ENCODE measurements at regions not wholly inside any gene's neighbourhood (a gene's known extent, or its start where the extent isn't known, plus 50 kb on each side); places are given as distances from the start of the nearest gene placed in this dataset.

DNA sequence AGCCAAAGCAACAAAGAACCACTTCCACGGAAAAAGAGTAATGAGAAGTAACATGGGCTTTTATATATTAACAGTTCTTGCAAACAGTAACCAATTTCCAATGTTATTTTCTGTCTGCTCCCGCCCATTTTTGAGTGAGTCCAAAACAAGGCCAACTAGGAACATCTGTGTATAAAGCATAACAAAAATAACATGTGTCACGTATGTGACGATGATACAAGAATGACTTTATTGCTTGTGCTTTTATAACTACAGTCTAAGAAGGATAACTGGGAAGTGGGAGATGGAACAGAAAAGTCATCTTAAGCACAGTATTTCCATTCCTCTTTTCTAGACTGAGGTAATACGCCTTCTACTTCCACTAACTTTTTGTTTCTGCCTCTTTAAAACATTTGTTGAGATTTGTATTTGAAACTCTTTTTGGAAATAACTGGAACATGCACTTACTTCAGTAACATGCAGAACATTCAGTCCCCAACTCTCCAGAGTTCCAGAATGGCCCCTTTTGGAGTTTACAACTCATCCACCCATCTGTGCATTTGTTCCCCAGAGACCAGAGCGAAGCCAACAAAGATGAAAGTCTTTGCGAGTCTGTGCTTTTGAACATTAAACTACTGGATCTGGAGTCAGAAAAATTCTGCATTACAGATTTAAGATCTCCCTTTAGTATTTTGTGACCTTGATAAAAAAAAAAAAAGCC, 143.0 kb upstream of the ZRANB2 start:
- H3K36me3 ChIP-seq (ENCODE audit: control insufficient read depth, insufficient read depth, low read length) = no peaks in the 10 kb centered on the region
- Mint-ChIP-seq H3K4me1 (ENCODE audit: low read depth, unreplicated experiment) (no peaks in the 10 kb centered on the region), H3K27ac (ENCODE audit: unreplicated experiment) (no peak overlapping the region), H3K4me3 (ENCODE audit: unreplicated experiment) (no peak overlapping the region), H3K36me3 (ENCODE audit: insufficient read depth, unreplicated experiment) (no peaks in the 10 kb centered on the region), H3K27me3 (ENCODE audit: insufficient read depth, unreplicated experiment) (no peaks in the 10 kb centered on the region), H3K9me3 (ENCODE audit: unreplicated experiment) (no peaks in the 10 kb centered on the region)
- no peaks in the 10 kb centered on the region for H3K27me3 ChIP-seq (replicated peaks; ENCODE audit: control insufficient read depth, insufficient read depth, low read length)
- ChIA-PET POLR2A (no interaction called here), CTCF (no interaction called here)
- intact Hi-C loops (cut with micrococcal nuclease; ENCODE audit: unreplicated experiment) = no loop called here
- H3K9me3 ChIP-seq = no peaks in the 10 kb centered on the region
- TF ChIP-seq, protein P1, sequence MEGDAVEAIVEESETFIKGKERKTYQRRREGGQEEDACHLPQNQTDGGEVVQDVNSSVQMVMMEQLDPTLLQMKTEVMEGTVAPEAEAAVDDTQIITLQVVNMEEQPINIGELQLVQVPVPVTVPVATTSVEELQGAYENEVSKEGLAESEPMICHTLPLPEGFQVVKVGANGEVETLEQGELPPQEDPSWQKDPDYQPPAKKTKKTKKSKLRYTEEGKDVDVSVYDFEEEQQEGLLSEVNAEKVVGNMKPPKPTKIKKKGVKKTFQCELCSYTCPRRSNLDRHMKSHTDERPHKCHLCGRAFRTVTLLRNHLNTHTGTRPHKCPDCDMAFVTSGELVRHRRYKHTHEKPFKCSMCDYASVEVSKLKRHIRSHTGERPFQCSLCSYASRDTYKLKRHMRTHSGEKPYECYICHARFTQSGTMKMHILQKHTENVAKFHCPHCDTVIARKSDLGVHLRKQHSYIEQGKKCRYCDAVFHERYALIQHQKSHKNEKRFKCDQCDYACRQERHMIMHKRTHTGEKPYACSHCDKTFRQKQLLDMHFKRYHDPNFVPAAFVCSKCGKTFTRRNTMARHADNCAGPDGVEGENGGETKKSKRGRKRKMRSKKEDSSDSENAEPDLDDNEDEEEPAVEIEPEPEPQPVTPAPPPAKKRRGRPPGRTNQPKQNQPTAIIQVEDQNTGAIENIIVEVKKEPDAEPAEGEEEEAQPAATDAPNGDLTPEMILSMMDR (IDR thresholded peaks at IDR 0.05; ENCODE audit: insufficient read depth in 1 of 2, low read depth in 1 of 2, low read length in 1 of 2, severe bottlenecking in 1 of 2, unreplicated experiment in 1 of 2) = no peak
- H3K4me1 ChIP-seq = no peaks in the 10 kb centered on the region
- no peak overlapping the region for H3K4me3 ChIP-seq (ENCODE audit: low read depth, low read length)
- no peak for DNase-seq
- no TSS peak for BruUV-seq (replicated peaks)

DNA sequence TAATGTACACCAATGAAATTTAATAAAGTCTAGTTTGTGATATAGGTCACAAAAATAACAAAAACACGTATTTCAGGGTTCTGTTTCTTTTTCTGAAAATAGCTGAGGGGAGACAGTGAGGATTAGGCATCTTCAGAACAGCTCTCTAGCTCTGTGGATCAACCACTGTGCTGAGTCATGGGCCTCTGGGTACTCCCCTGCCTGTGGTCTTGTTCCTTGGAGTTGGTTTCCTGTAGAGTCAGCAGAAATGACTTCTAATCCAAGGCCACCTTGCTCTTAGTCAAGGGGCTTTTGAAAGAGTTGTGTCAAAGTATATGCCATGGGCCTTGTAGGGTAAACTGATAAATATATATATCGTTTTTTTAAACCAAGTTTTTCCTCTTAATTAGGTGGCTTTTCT, 141.8 kb upstream of the ZRANB2 start:
- H3K4me1 ChIP-seq = no peaks in the 10 kb centered on the region
- Mint-ChIP-seq H3K9me3 (ENCODE audit: unreplicated experiment) (no peaks in the 10 kb centered on the region), H3K27ac (ENCODE audit: unreplicated experiment) (no peak overlapping the region), H3K4me1 (ENCODE audit: low read depth, unreplicated experiment) (no peaks in the 10 kb centered on the region), H3K4me3 (ENCODE audit: unreplicated experiment) (no peak overlapping the region), H3K36me3 (ENCODE audit: insufficient read depth, unreplicated experiment) (no peaks in the 10 kb centered on the region), H3K27me3 (ENCODE audit: insufficient read depth, unreplicated experiment) (no peaks in the 10 kb centered on the region)
- ChIA-PET CTCF (no interaction called here), POLR2A (no interaction called here)
- no peaks in the 10 kb centered on the region for H3K9me3 ChIP-seq
- no peaks in the 10 kb centered on the region for H3K36me3 ChIP-seq (ENCODE audit: control insufficient read depth, insufficient read depth, low read length)
- no peak for DNase-seq
- no peaks in the 10 kb centered on the region for H3K27me3 ChIP-seq (replicated peaks; ENCODE audit: control insufficient read depth, insufficient read depth, low read length)
- no TSS peak for BruUV-seq (replicated peaks)
- no peak overlapping the region for H3K4me3 ChIP-seq (ENCODE audit: low read depth, low read length)
- intact Hi-C loops (cut with micrococcal nuclease; ENCODE audit: unreplicated experiment) = no loop called here
- TF ChIP-seq, protein P1 (IDR thresholded peaks at IDR 0.05; ENCODE audit: insufficient read depth in 1 of 2, low read depth in 1 of 2, low read length in 1 of 2, severe bottlenecking in 1 of 2, unreplicated experiment in 1 of 2) = no peak

DNA sequence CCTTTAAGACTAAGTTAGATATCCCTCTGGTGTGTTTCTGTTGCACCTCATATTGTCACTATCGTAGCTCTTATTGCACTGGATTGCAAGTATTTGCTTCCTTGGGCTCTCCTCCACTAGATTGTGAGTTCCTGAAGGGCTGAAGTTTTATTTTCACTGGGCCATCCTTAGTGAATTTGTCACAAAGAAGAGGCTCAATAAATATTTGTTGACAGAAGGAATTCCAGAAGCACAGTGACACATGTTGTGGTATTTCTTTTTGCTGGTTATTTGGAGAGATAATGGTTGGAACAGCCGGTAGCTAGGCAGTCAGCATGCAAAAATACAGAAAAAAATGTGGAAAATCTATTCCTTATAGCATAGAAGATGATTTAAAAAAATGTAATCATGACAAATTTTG, 129.9 kb upstream of the ZRANB2 start:
- Histone ChIP-seq H3K27me3 (replicated peaks; ENCODE audit: control insufficient read depth, insufficient read depth, low read length) (no peaks in the 10 kb centered on the region), H3K9me3 (no peaks in the 10 kb centered on the region), H3K36me3 (ENCODE audit: control insufficient read depth, insufficient read depth, low read length) (no peaks in the 10 kb centered on the region), H3K4me3 (ENCODE audit: low read depth, low read length) (no peak overlapping the region), H3K4me1 (no peaks in the 10 kb centered on the region)
- no peaks in the 10 kb centered on the region for H3K9me3 Mint-ChIP-seq (ENCODE audit: unreplicated experiment)
- intact Hi-C loops (cut with micrococcal nuclease; ENCODE audit: unreplicated experiment) = no loop called here
- H3K27ac Mint-ChIP-seq (ENCODE audit: unreplicated experiment) = no peak overlapping the region
- TF ChIP-seq, protein P1 (IDR thresholded peaks at IDR 0.05; ENCODE audit: insufficient read depth in 1 of 2, low read depth in 1 of 2, low read length in 1 of 2, severe bottlenecking in 1 of 2, unreplicated experiment in 1 of 2) = no peak
- no peaks in the 10 kb centered on the region for H3K4me1 Mint-ChIP-seq (ENCODE audit: low read depth, unreplicated experiment)
- no peaks in the 10 kb centered on the region for H3K36me3 Mint-ChIP-seq (ENCODE audit: insufficient read depth, unreplicated experiment)
- H3K27me3 Mint-ChIP-seq (ENCODE audit: insufficient read depth, unreplicated experiment) = no peaks in the 10 kb centered on the region
- POLR2A ChIA-PET = no interaction called here
- no peak for DNase-seq
- BruUV-seq (replicated peaks) = no TSS peak
- H3K4me3 Mint-ChIP-seq (ENCODE audit: unreplicated experiment) = no peak overlapping the region
- CTCF ChIA-PET = no interaction called here

All from Caco-2 (cell line).